ENCODE measurements at regions not wholly inside any gene's neighbourhood (a gene's known extent, or its start where the extent isn't known, plus 50 kb on each side); places are given as distances from the start of the nearest gene placed in this dataset.
A peak's percentile ranks its signal among the peaks of the same experiment; 100 is the strongest.

DNA sequence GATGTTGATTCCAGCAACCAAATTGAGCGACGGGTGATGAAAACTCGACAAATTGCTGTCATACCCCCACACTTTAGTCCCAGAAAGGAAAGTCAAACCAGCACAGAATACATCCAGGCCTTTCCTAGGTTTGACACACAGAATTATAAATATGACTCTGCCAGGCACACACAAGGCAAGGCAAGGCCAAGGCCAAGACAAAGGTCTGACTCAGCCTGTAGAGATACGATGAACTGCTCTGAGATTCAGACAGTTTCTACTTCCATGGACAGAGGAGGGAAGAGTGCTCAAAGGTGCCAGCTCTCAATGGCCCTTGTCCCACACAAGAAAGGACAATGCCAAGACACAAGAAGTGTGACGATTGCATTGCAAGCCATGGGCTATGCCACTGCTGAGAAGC, 880.2 kb upstream of the TMEM132C start:
- in situ Hi-C loops (cut with HindIII; ENCODE audit: low pct_ligation_motif_present, low sequenced_read_pairs), result no loop called here
- no peaks in the 10 kb centered on the region for H3K36me3 ChIP-seq (replicated peaks)
- TF ChIP-seq, protein P1, sequence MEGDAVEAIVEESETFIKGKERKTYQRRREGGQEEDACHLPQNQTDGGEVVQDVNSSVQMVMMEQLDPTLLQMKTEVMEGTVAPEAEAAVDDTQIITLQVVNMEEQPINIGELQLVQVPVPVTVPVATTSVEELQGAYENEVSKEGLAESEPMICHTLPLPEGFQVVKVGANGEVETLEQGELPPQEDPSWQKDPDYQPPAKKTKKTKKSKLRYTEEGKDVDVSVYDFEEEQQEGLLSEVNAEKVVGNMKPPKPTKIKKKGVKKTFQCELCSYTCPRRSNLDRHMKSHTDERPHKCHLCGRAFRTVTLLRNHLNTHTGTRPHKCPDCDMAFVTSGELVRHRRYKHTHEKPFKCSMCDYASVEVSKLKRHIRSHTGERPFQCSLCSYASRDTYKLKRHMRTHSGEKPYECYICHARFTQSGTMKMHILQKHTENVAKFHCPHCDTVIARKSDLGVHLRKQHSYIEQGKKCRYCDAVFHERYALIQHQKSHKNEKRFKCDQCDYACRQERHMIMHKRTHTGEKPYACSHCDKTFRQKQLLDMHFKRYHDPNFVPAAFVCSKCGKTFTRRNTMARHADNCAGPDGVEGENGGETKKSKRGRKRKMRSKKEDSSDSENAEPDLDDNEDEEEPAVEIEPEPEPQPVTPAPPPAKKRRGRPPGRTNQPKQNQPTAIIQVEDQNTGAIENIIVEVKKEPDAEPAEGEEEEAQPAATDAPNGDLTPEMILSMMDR (IDR thresholded peaks at IDR 0.05; ENCODE audit: low read depth, low read length, missing control alignments), result no peak

DNA sequence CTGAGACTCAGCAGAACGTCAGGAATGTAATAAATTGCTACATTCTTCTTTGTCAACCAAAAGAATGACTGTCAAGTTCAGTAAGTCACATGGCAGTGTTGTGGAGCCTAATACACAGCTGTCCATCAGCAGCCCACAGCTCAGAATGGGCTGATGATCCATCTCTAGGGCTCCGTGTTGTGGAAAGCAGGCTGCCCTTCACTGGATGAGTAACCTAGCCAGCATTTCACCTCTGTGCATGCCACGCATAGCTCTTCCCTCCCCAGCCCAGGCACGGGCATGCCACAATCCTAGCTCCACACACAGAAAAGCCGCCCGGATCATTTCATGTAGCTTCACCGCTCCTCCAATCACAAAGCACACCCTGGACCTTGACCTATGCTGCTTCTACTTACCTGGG, 878.0 kb upstream of the TMEM132C start:
- DNase-seq, result peak; percentile 43
- H3K27ac ChIP-seq, result no peak overlapping the region
- TF ChIP-seq, protein P1 (IDR thresholded peaks at IDR 0.05; ENCODE audit: low read depth, low read length, missing control alignments), result no peak
- H3K4me3 ChIP-seq (ENCODE audit: low read depth, low read length), result no peak overlapping the region
- no peaks in the 10 kb centered on the region for H3K27me3 ChIP-seq (replicated peaks)
- in situ Hi-C loops (cut with HindIII; ENCODE audit: low pct_ligation_motif_present, low sequenced_read_pairs), result no loop called here
- no peaks in the 10 kb centered on the region for H3K36me3 ChIP-seq (replicated peaks)

More for the DNA sequence above, 880.2 kb upstream of the TMEM132C start:
- H3K27ac ChIP-seq, result no peak overlapping the region
- no peak overlapping the region for H3K4me3 ChIP-seq (ENCODE audit: low read depth, low read length)
- no peak for DNase-seq
- no peaks in the 10 kb centered on the region for H3K27me3 ChIP-seq (replicated peaks)

DNA sequence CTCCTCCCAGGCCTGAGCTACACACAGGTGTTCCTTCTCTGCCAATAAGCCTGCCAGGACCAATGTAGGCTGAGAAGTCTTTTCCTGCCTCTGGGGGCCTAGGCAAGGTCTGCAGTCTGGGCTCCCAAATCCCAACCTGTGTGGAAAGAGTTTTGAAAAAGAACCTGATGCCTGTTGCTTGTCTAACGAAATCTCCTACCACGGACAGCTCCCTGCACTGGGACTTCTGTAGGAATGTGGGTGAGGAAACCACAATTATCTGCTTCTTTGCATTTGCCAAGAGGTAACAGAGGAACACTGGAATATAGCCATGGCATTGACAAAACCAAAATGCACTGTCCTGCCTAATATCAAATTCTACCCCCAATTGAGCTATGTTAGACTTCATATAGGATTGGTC, 877.0 kb upstream of the TMEM132C start:
- peak; percentile 75 for DNase-seq
- Histone ChIP-seq H3K36me3 (replicated peaks) (no peaks in the 10 kb centered on the region), H3K27ac (no peak overlapping the region), H3K4me3 (ENCODE audit: low read depth, low read length) (no peak overlapping the region), H3K27me3 (replicated peaks) (no peaks in the 10 kb centered on the region)
- TF ChIP-seq, protein P1 (IDR thresholded peaks at IDR 0.05; ENCODE audit: low read depth, low read length, missing control alignments), result no peak
- in situ Hi-C loops (cut with HindIII; ENCODE audit: low pct_ligation_motif_present, low sequenced_read_pairs), result no loop called here

DNA sequence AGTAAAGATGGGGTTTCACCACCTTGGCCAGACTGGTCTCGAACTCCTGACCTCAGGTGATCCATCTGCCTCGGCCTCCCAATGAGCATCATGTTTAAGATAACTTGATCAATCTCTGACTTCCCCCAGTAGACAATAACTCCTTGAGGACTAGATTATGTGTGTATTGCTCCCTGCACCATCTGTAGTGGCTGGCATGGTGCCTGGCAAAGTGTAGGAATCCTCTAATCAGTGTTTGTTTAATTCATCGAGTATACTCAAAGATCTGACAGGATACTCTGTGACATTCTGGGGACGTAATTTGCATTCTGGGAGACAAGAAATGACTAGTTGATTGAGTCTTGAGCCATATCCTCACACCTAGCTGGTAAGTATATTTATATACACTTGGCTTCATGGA, 873.5 kb upstream of the TMEM132C start:
- no peaks in the 10 kb centered on the region for H3K27me3 ChIP-seq (replicated peaks)
- TF ChIP-seq, protein P1 (IDR thresholded peaks at IDR 0.05; ENCODE audit: low read depth, low read length, missing control alignments), result no peak
- no peaks in the 10 kb centered on the region for H3K36me3 ChIP-seq (replicated peaks)
- in situ Hi-C loops (cut with HindIII; ENCODE audit: low pct_ligation_motif_present, low sequenced_read_pairs), result no loop called here
- H3K4me3 ChIP-seq (ENCODE audit: low read depth, low read length), result no peak overlapping the region
- H3K27ac ChIP-seq, result no peak overlapping the region
- no peak for DNase-seq

DNA sequence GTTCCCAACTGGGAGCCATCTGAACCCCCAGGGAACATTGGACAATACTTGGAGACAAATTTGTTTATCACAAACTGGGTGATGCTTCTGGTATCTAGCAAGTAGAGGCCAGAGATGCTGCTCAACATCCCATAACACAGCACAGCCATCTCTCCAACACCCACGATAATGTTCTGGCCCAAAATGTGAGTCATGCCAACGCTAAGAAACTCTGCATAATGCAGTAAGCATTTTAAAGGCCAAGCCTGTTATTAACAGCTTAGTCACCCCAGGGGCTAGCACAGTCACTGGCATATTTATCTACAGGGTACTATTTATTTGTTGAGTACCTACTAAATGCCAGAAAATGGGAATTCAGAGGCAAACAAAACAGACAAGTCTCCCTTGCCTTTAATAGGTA, 873.1 kb upstream of the TMEM132C start:
- DNase-seq, result peak; percentile 90
- Histone ChIP-seq H3K27me3 (replicated peaks) (no peaks in the 10 kb centered on the region), H3K27ac (peak overlapping the region; percentile 22), H3K4me3 (ENCODE audit: low read depth, low read length) (no peak overlapping the region), H3K36me3 (replicated peaks) (no peaks in the 10 kb centered on the region)
- TF ChIP-seq, protein P1 (IDR thresholded peaks at IDR 0.05; ENCODE audit: low read depth, low read length, missing control alignments), result no peak
- in situ Hi-C loops (cut with HindIII; ENCODE audit: low pct_ligation_motif_present, low sequenced_read_pairs), result no loop called here

DNA sequence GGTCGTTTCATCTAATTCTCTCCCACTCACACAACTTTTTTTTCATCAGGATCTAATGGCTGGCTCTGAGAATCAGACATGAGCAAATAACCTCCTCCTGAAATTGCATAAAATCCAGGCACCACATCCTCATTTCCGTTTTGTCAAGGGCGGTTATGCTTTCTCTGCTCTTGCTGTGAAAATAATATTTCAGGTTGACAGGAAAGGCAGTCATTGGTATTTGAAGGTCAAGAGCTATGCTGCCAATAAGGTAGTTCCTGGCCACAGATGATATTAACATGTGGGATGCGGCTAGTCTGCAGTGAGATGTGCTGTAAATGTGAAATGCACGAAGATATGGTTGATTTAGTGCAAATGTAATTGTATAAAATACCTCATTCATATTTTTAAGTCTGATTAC, 870.2 kb upstream of the TMEM132C start:
- Histone ChIP-seq H3K27me3 (replicated peaks) (no peaks in the 10 kb centered on the region), H3K27ac (no peak overlapping the region), H3K36me3 (replicated peaks) (no peaks in the 10 kb centered on the region), H3K4me3 (ENCODE audit: low read depth, low read length) (no peak overlapping the region)
- no peak for DNase-seq
- TF ChIP-seq, protein P1 (IDR thresholded peaks at IDR 0.05; ENCODE audit: low read depth, low read length, missing control alignments), result no peak
- in situ Hi-C loops (cut with HindIII; ENCODE audit: low pct_ligation_motif_present, low sequenced_read_pairs), result no loop called here
